GM18520 (cell line): ENCODE measurements at regions not wholly inside any gene's neighbourhood (a gene's known extent, or its start where the extent isn't known, plus 50 kb on each side); places are given as distances from the start of the nearest gene placed in this dataset.
"Not testable (repeated sequence)": the region's sequence is repeated elsewhere in the genome, so short reads cannot be mapped to it uniquely, and the experiment has no call there.

ENCODE experiments used
- ATAC-seq: cut with Tn5 transposase; IDR thresholded peaks from one replicate; pipeline ENCODE4 v1.9.1; 2021; ENCODE audit not compliant: unreplicated experiment

DNA sequence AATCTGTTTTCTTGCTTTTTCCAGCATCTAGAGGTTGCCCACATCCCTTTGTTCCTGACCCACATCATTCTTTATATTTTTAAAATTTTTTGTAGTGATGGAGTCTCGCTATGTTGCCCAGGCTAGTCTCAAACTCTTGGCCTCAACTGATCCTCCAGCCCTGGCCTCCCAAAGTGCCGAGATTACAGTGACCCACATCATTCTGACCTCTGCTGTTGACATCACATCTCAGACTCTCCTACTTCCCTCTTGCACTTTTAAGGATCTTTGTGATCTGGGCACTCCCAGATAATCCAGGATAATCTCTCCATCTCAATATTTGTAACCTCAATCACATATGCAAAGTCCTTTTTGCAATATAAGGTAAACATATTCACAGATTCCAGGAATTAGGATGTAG is 266.6 kb downstream of the MEX3B start:
- no peak for ATAC-seq

GRCh38 chr15:81777546-81777945 is 268.3 kb downstream of the MEX3B start:
- no peak for ATAC-seq

- ATAC-seq = no peak
Measured at GRCh38 chr15:81776976-81777375, 268.8 kb downstream of the MEX3B start.

DNA sequence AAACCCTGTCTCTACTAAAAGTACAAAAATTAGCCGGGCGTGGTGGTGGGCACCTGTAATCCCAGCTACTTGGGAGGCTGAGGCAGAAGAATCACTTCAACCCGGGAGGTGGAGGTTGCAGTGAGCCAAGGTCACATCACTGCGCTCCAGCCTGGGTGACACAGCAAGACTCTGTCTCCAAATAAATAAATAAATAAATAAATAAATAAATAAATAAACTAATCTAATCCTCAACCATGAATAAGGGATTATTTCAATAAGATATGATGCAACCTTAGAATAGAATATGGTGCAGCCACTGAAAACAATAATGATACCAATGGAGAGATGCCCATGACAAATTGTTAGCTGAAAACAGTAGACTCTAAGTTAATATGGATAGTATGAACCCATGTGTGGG is 270.0 kb downstream of the MEX3B start:
- not testable (repeated sequence) for ATAC-seq

GRCh38 chr15:81774309-81774708 is 271.5 kb downstream of the MEX3B start:
- ATAC-seq = no peak

DNA sequence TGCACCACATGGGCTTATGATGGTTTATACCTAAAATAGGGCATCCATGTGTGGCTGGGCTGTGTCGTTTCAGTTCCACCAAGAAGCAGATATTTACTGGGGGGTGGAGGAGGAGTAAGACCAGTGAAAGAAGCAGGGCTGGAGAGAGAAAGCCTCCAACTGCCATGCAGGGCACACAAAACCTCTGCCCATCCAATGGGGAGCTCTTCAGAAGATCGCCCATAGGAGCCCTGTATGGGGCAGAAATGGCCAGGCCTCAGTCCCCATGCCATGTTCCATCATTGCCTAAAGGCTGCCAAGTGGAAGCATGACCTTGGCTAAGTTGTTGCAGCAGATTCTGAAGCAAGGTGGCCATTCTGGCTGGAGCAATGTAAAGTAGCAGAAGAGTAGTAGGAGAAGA is 277.0 kb downstream of the MEX3B start:
- no peak for ATAC-seq

GRCh38 chr15:81766829-81767475 is 278.9 kb downstream of the MEX3B start:
- no peak for ATAC-seq

DNA sequence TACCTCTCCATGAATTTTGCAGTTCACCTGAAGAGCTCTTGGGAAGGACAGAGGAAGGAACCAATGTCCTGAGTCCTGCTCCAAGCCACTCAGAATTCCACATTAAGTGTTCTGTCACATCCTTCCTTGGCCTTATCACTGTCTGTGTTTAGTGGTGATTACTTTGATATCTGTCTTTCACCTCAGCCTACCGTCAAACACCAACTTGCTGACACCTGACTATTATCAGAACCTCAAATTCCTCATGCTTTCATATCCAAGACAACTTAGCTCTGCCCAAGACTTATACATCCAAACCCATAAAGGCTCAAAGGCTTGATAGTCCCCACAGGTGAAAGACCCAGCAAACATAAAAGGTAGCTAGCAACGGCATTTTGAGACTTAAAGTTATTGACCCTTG is 280.0 kb downstream of the MEX3B start:
- ATAC-seq = no peak

GRCh38 chr15:81763304-81763703 is 282.5 kb downstream of the MEX3B start:
- no peak for ATAC-seq

GRCh38 chr15:81760686-81761085 is 285.1 kb downstream of the MEX3B start:
- ATAC-seq = no peak

- no peak for ATAC-seq
Measured at GRCh38 chr15:81758818-81759284, 287.0 kb downstream of the MEX3B start.

DNA sequence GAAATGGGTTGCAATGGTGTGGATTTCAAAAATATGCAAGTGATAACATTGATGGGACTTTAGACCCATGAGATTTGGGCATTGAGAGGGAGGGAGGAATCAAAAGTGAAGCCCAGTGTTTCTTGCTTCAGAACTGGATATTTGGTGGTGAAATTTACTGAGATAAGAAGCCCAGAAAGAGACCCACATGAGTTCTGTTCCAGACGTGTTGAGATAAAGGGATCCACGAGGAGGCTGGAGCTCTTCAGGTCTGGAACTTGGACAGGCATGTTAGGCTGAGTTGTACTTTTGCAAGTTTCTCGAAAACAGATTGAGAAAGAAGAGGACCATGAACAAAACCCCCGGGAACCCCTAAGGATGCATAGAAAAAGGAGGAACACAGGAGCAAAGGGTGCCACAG is 290.2 kb downstream of the MEX3B start:
- ATAC-seq = no peak

DNA sequence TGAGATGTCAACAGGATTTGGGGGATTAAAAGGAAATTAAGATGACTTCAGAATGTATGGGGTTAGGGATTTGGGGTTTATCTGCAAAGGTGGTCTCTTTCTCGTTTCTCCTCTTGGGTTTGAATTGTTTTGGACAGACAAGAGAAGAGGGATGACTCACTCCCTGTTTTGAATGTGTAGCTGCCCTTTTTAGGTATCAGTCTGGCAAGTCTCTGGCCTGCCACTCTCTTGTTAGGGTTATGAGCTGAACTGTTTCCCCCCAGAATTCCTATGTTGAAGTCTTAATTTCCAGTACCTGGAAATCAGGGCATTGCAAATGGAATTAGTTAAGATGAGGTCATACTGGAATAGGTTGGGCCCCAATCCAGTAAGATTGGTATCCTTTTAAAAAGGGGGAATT is 291.7 kb downstream of the MEX3B start:
- no peak for ATAC-seq

GRCh38 chr15:81752974-81753373 is 292.8 kb downstream of the MEX3B start:
- no peak for ATAC-seq

DNA sequence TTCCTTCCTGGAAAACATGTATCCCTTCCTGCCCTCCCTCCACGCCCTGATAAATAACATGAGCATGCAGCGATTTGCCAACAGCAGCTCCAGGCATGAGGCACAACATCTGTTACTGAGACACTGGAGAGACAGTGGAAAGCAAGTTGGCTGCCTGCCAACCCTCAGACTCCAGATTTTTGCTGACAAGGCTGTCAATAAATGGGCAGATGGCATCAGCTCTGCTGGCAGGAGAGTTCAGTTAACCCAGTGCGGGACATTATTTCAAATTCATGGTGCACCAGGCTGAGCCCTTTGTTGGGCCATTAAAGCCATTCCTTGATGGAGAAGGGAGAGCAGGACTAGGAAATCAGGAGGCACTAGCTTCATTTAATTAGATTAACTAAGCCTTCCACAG is 293.3 kb downstream of the MEX3B start:
- no peak for ATAC-seq

DNA sequence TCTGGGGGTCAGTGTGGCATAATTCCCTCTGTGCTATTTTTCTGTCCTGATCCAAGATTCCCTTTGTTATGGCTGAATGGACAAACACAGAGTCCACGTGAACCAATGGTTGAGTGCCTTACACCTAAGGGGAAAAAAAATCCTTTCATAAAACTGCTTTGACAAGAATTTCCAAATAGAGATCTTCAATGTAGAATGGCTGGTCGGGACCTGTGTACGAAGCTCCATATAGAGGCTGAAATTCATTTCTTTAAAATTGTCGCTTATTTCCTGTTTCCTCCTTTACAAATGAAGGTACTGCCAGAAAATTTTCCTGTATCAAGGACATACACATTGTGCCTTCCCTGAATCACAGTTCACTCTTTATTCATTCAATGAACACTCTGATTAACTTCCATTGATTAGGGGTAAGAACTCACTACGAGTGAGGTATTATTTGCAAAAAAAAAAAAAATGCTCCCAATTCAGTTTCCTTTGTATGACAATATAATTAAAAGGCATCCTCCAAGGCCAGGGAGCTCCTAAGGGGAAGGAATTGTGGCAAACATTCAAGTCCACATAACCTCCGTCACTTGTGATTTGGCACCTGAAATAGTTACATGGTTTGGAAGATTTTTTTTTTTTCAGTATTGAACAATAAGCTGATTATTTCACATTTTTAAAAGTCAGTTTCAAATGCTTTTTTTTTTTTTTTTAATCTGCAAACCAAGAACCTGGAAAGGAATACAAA is 293.8 kb downstream of the MEX3B start:
- ATAC-seq = no peak

DNA sequence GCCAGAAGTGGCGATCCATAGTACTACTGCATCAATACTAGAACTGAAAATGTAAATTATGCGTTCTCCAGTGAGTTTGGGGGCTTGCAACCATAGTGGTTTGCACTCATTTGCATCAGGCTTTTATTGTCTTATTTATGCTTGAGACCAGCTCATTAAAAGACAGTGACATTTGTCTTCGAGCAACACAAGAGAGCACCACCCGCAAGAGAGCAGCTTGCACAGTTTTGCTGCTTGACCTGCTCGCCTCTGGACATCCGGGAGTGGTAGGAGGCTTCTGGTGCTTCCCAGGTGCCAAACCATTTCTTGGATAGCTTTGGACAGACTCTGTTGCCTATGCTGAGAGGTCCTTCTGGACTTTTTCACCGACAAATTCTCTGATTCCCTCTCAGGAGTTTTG is 294.6 kb downstream of the MEX3B start:
- no peak for ATAC-seq

GRCh38 chr15:81749716-81750375 is 296.0 kb downstream of the MEX3B start:
- no peak for ATAC-seq

- ATAC-seq = no peak
Measured at GRCh38 chr15:81747482-81747881, 298.3 kb downstream of the MEX3B start.

DNA sequence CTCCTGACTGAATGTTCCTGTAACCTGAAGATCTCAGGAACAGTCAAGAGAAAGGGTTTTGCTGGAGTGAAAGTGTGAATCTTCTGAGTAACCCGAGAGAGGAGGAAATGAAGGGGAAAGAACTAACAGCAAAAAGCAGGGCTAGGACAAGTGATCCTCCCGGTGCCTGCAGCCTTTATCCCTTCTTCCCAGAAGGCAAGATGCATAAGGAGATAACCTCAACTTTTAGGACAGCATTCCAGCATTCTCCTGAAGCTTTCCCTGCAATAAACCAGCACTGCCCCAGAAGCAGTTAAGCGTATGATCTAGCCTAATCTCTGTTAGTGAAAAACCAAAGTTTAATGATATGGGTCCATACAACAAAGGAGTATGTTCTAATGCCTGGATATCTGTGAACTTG is 298.8 kb downstream of the MEX3B start:
- ATAC-seq = no peak

DNA sequence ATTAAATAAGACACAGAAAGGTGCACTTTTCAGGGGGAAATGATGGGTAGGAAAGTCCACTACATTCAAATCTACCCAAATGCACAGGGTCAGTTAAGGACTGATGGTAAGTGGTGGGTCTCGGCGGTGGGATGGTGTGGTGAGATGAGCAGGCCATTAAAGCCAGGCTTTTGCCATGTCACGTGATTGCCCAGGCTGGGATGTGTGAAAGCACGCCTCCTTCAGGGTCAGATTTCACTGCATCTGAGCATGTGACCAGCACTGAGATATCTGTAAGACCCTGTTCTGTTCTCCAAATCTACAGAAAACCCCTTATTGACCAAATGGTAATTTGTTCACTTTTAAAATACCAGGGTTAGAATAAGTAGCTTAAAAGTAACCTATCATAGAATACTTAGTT is 301.5 kb downstream of the MEX3B start:
- ATAC-seq = no peak

GRCh38 chr15:81740416-81740815 is 305.4 kb downstream of the MEX3B start:
- no peak for ATAC-seq
